ENCODE measurements at regions not wholly inside any gene's neighbourhood (a gene's known extent, or its start where the extent isn't known, plus 50 kb on each side); places are given as distances from the start of the nearest gene placed in this dataset.

DNA sequence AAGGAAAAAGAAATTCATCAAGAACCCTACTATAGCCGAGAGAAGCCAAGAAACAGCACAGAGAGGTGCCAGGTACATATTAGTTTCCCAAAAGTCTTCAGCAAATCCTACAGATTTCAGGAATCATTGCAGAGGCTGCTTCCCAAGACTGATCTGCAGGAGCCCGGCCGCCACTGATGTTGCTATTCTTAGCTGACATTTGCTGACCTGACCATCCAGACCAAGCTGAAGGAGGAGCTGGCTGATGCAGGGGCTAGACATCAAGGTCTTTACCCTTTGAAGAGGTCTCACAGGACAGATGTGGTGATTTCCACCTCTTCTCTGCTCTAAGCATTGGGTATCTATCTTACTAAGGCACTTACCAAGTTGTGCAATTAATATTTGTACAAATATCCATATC, 444.8 kb upstream of the SOX5 start:
- H2AFZ ChIP-seq (ENCODE audit: low read depth, low read length) = no peak overlapping the region
- H3K27me3 ChIP-seq (ENCODE audit: insufficient read depth, low read depth, low read length) = no peaks in the 10 kb centered on the region

DNA sequence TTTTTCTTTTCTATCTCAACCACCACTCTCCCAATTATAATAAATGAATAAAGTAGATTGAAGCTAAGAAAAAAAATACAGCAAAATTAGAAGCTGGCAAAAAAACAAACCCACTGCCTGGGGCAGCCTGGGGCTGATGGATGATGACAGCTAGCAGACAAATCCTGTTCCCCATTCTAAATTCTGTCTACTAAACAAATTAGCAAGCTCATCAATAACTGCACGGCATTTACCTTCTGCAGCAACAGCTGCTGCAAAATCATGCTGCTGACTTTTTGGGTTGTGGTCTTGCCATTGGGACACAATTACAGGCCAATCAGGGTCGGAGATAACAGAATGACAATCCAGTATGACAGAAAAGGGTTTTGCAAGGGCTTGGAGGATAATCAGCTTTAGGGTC, 443.6 kb upstream of the SOX5 start:
- Histone ChIP-seq H3K9ac (ENCODE audit: low read length) (no peak overlapping the region), H4K20me1 (ENCODE audit: insufficient read depth) (no peaks in the 10 kb centered on the region), H3K9me2 (ENCODE audit: insufficient read depth, low read length) (no peaks in the 10 kb centered on the region), H3K27me3 (ENCODE audit: insufficient read depth, low read depth, low read length) (no peaks in the 10 kb centered on the region), H3K36me3 (ENCODE audit: insufficient read depth, low read length) (no peaks in the 10 kb centered on the region), H3K27ac (ENCODE audit: low read length) (no peak overlapping the region), H3K9me3 (ENCODE audit: low read length) (peaks cover 3% of the 10 kb centered on the region), H3K79me2 (replicated peaks; ENCODE audit: insufficient read depth, low read length) (no peaks in the 10 kb centered on the region), H3K4me2 (ENCODE audit: low read length) (no peak overlapping the region), H2AFZ (ENCODE audit: low read depth, low read length) (no peak overlapping the region), H3K4me3 (ENCODE audit: low read length) (no peak overlapping the region), H3F3A (ENCODE audit: insufficient read depth, low read length, poor library complexity, severe bottlenecking) (no peaks in the 10 kb centered on the region)
- TF ChIP-seq TAF1 (IDR thresholded peaks at IDR 0.05; ENCODE audit: low read depth) = no peak
- TF ChIP-seq MXI1 (conservative IDR thresholded peaks at IDR 0.05; ENCODE audit: poor library complexity, severe bottlenecking) = no peak
- TF ChIP-seq EP300 (conservative IDR thresholded peaks at IDR 0.05; ENCODE audit: poor library complexity, severe bottlenecking) = no peak
- TF ChIP-seq POLR2AphosphoS5 (IDR thresholded peaks at IDR 0.05) = no peak
- no peak for TF ChIP-seq EZH2 (IDR thresholded peaks at IDR 0.05; ENCODE audit: borderline replicate concordance, insufficient read depth, low read length, poor library complexity, severe bottlenecking)
- TF ChIP-seq, protein P1, sequence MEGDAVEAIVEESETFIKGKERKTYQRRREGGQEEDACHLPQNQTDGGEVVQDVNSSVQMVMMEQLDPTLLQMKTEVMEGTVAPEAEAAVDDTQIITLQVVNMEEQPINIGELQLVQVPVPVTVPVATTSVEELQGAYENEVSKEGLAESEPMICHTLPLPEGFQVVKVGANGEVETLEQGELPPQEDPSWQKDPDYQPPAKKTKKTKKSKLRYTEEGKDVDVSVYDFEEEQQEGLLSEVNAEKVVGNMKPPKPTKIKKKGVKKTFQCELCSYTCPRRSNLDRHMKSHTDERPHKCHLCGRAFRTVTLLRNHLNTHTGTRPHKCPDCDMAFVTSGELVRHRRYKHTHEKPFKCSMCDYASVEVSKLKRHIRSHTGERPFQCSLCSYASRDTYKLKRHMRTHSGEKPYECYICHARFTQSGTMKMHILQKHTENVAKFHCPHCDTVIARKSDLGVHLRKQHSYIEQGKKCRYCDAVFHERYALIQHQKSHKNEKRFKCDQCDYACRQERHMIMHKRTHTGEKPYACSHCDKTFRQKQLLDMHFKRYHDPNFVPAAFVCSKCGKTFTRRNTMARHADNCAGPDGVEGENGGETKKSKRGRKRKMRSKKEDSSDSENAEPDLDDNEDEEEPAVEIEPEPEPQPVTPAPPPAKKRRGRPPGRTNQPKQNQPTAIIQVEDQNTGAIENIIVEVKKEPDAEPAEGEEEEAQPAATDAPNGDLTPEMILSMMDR (IDR thresholded peaks at IDR 0.05; ENCODE audit: poor library complexity, severe bottlenecking) = no peak
- TF ChIP-seq RAD21 (conservative IDR thresholded peaks at IDR 0.05) = no peak
- TF ChIP-seq SMC3 (conservative IDR thresholded peaks at IDR 0.05; ENCODE audit: poor library complexity) = no peak
- TF ChIP-seq, protein P2, sequence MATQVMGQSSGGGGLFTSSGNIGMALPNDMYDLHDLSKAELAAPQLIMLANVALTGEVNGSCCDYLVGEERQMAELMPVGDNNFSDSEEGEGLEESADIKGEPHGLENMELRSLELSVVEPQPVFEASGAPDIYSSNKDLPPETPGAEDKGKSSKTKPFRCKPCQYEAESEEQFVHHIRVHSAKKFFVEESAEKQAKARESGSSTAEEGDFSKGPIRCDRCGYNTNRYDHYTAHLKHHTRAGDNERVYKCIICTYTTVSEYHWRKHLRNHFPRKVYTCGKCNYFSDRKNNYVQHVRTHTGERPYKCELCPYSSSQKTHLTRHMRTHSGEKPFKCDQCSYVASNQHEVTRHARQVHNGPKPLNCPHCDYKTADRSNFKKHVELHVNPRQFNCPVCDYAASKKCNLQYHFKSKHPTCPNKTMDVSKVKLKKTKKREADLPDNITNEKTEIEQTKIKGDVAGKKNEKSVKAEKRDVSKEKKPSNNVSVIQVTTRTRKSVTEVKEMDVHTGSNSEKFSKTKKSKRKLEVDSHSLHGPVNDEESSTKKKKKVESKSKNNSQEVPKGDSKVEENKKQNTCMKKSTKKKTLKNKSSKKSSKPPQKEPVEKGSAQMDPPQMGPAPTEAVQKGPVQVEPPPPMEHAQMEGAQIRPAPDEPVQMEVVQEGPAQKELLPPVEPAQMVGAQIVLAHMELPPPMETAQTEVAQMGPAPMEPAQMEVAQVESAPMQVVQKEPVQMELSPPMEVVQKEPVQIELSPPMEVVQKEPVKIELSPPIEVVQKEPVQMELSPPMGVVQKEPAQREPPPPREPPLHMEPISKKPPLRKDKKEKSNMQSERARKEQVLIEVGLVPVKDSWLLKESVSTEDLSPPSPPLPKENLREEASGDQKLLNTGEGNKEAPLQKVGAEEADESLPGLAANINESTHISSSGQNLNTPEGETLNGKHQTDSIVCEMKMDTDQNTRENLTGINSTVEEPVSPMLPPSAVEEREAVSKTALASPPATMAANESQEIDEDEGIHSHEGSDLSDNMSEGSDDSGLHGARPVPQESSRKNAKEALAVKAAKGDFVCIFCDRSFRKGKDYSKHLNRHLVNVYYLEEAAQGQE (IDR thresholded peaks at IDR 0.05; ENCODE audit: borderline replicate concordance) = no peak

More for the DNA sequence above, 444.8 kb upstream of the SOX5 start:
- H3K36me3 ChIP-seq (ENCODE audit: insufficient read depth, low read length) = no peaks in the 10 kb centered on the region
- H3K4me3 ChIP-seq (ENCODE audit: low read length) = no peak overlapping the region
- TF ChIP-seq RAD21 (conservative IDR thresholded peaks at IDR 0.05) (no peak), MXI1 (conservative IDR thresholded peaks at IDR 0.05; ENCODE audit: poor library complexity, severe bottlenecking) (no peak), EP300 (conservative IDR thresholded peaks at IDR 0.05; ENCODE audit: poor library complexity, severe bottlenecking) (no peak), TAF1 (IDR thresholded peaks at IDR 0.05; ENCODE audit: low read depth) (no peak), SMC3 (conservative IDR thresholded peaks at IDR 0.05; ENCODE audit: poor library complexity) (no peak), EZH2 (IDR thresholded peaks at IDR 0.05; ENCODE audit: borderline replicate concordance, insufficient read depth, low read length, poor library complexity, severe bottlenecking) (no peak), POLR2AphosphoS5 (IDR thresholded peaks at IDR 0.05) (no peak)
- TF ChIP-seq, protein P2 (IDR thresholded peaks at IDR 0.05; ENCODE audit: borderline replicate concordance) = no peak
- TF ChIP-seq, protein P1 (IDR thresholded peaks at IDR 0.05; ENCODE audit: poor library complexity, severe bottlenecking) = no peak
- no peaks in the 10 kb centered on the region for H3K9me2 ChIP-seq (ENCODE audit: insufficient read depth, low read length)
- no peak overlapping the region for H3K27ac ChIP-seq (ENCODE audit: low read length)
- H3K4me2 ChIP-seq (ENCODE audit: low read length) = no peak overlapping the region
- peaks cover 3% of the 10 kb centered on the region for H3K9me3 ChIP-seq (ENCODE audit: low read length)
- no peaks in the 10 kb centered on the region for H3F3A ChIP-seq (ENCODE audit: insufficient read depth, low read length, poor library complexity, severe bottlenecking)
- H3K79me2 ChIP-seq (replicated peaks; ENCODE audit: insufficient read depth, low read length) = no peaks in the 10 kb centered on the region
- H4K20me1 ChIP-seq (ENCODE audit: insufficient read depth) = no peaks in the 10 kb centered on the region
- no peak overlapping the region for H3K9ac ChIP-seq (ENCODE audit: low read length)
